Suprapubic skin (tissue), 4 donors: ENCODE measurements at regions not wholly inside any gene's neighbourhood (a gene's known extent, or its start where the extent isn't known, plus 50 kb on each side); places are given as distances from the start of the nearest gene placed in this dataset.

ENCODE experiments used
- DNase-seq, 2 donors: peaks; one replicate each; pipeline ENCODE4 v3.0.0-alpha.2; 2019; ENCODE audit warnings: low spot score in 2 of 2
- H3K27ac ChIP-seq: fragments of 200-600 bp; sonication (generic); one replicate; pipeline ENCODE4 v1.5.1; 2019
- H3K27me3 ChIP-seq: fragments of 200-600 bp; sonication (generic); one replicate; pipeline ENCODE4 v1.5.1; 2019
- H3K36me3 ChIP-seq: fragments of 200-600 bp; sonication (generic); one replicate; pipeline ENCODE4 v1.5.1; 2019
- H3K4me1 ChIP-seq: fragments of 200-600 bp; sonication (generic); one replicate; pipeline ENCODE4 v1.5.1; 2019
- H3K4me3 ChIP-seq: fragments of 200-600 bp; sonication (generic); one replicate; pipeline ENCODE4 v1.5.1; 2019; ENCODE audit warnings: mild to moderate bottlenecking
- H3K9me3 ChIP-seq: fragments of 200-600 bp; sonication (generic); one replicate; pipeline ENCODE4 v1.5.1; 2019
- EP300 ChIP-seq: sonication (generic); formaldehyde crosslinking; IDR thresholded peaks from one replicate; pipeline ENCODE4 v1.6.1; 2017; ENCODE audit warnings: antibody characterized with exemption
- POLR2A ChIP-seq, 2 donors: fragments of 450-650 bp; IDR thresholded peaks; one replicate each; pipeline ENCODE4 v1.6.1; 2017; ENCODE audit warnings: antibody characterized with exemption in 2 of 2, mild to moderate bottlenecking in 2 of 2, moderate library complexity in 2 of 2
- POLR2AphosphoS5 ChIP-seq, 3 donors: sonication (generic); formaldehyde crosslinking; IDR thresholded peaks; one replicate each; pipeline ENCODE4 v1.6.1; 2017; ENCODE audit warnings: antibody characterized with exemption in 3 of 3
- WGBS: methylation state at CpG from one replicate; pipeline ENCODE4 v1.1.5; 2018; 5-methylcytosine and 5-hydroxymethylcytosine counted together
- TF ChIP-seq, protein P1 (sequence below), 2 donors: fragments of 200-600 bp in 1 of 2; fragments of 450-650 bp in 1 of 2; sonication (generic) in 1 of 2; IDR thresholded peaks; one replicate each; pipeline ENCODE4 v1.5.1; 2016 to 2019; ENCODE audit warnings: antibody characterized with exemption in 2 of 2, mild to moderate bottlenecking in 1 of 2, moderate library complexity in 1 of 2

DNA sequence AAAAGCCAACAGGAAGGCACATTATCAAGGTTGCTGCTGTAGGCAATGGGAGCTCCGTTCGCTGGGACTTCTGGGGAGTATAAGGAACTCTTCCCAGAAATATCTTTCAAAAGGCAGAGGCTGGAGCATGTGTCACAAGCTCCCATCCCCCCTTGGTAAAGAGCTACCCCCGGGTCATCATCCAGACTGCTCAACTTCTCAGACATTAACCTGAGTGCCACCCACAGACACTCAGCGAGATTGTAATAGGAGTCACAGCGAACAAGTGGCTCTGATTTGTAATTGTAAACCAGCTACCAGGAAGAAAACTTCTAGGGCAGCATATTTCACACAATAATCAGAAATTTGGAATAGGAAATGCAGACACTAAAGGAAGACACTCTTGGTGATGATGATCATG is 290.2 kb upstream of the PARD3B start:
- Histone ChIP-seq H3K36me3 (no peaks in the 10 kb centered on the region), H3K27me3 (no peaks in the 10 kb centered on the region), H3K4me3 (no peak overlapping the region), H3K4me1 (peaks cover 25% of the 10 kb centered on the region), H3K27ac (no peak overlapping the region), H3K9me3 (no peaks in the 10 kb centered on the region)
- no peak for DNase-seq
- TF ChIP-seq POLR2A (IDR thresholded peaks at IDR 0.05) (no peak), EP300 (no peak), POLR2AphosphoS5 (IDR thresholded peaks at IDR 0.05) (no peak)
- TF ChIP-seq, protein P1, sequence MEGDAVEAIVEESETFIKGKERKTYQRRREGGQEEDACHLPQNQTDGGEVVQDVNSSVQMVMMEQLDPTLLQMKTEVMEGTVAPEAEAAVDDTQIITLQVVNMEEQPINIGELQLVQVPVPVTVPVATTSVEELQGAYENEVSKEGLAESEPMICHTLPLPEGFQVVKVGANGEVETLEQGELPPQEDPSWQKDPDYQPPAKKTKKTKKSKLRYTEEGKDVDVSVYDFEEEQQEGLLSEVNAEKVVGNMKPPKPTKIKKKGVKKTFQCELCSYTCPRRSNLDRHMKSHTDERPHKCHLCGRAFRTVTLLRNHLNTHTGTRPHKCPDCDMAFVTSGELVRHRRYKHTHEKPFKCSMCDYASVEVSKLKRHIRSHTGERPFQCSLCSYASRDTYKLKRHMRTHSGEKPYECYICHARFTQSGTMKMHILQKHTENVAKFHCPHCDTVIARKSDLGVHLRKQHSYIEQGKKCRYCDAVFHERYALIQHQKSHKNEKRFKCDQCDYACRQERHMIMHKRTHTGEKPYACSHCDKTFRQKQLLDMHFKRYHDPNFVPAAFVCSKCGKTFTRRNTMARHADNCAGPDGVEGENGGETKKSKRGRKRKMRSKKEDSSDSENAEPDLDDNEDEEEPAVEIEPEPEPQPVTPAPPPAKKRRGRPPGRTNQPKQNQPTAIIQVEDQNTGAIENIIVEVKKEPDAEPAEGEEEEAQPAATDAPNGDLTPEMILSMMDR (IDR thresholded peaks at IDR 0.05), result no peak
- WGBS, result 80% methylated on average over 5 of the region's 5 CpGs

DNA sequence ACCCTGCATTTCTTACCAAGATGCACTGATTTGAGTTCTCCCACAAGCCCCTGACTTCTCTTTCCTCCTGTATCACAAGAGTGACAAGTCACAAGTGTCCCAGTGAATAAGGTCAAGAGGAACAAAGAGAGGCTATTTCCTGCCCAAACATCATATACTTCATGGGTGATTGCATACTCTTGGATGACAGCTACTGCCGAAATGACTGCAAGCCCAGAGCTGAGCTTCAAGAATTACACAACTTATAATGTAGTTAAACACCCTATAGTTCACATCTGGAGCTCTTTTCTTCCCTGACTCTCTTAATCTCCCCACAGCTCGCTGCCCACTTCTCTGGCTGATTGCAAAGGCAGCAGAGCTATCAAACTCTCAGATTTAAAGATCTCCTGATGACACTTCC is 289.7 kb upstream of the PARD3B start:
- no peak overlapping the region for H3K4me3 ChIP-seq
- no peaks in the 10 kb centered on the region for H3K9me3 ChIP-seq
- DNase-seq, result no peak
- no peak overlapping the region for H3K27ac ChIP-seq
- no peaks in the 10 kb centered on the region for H3K27me3 ChIP-seq
- WGBS, result 61% methylated on average over 2 of the region's 2 CpGs
- TF ChIP-seq EP300 (no peak), POLR2A (IDR thresholded peaks at IDR 0.05) (no peak), POLR2AphosphoS5 (IDR thresholded peaks at IDR 0.05) (no peak)
- TF ChIP-seq, protein P1 (IDR thresholded peaks at IDR 0.05), result no peak
- H3K4me1 ChIP-seq, result peaks cover 25% of the 10 kb centered on the region
- no peaks in the 10 kb centered on the region for H3K36me3 ChIP-seq

DNA sequence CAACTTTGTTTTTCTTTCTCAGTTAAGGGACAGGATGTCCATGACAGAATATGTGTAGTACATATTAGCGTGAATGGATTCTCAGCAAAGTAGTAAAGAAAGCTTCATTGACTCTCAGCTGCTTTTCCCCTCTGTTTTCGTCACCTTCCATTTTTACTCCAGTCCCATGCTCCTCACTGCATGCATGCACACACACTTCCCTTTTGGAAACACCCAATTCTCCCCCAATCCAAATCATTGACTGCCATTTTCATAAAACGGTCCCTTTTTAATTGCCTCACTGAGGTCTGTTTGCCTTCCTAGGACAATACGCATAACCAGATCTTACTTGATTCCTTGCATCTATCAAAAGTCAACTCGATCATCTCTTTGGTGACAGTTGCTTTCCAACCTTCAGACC is 287.5 kb upstream of the PARD3B start:
- Histone ChIP-seq H3K36me3 (no peaks in the 10 kb centered on the region), H3K27me3 (no peaks in the 10 kb centered on the region), H3K4me3 (no peak overlapping the region), H3K27ac (no peak overlapping the region), H3K4me1 (peaks cover 20% of the 10 kb centered on the region), H3K9me3 (no peaks in the 10 kb centered on the region)
- DNase-seq, result no peak
- no peak for TF ChIP-seq EP300
- TF ChIP-seq POLR2A (IDR thresholded peaks at IDR 0.05), result no peak
- no peak for TF ChIP-seq POLR2AphosphoS5 (IDR thresholded peaks at IDR 0.05)
- TF ChIP-seq, protein P1 (IDR thresholded peaks at IDR 0.05), result no peak
- WGBS, result 97% methylated on average over 5 of the region's 5 CpGs

DNA sequence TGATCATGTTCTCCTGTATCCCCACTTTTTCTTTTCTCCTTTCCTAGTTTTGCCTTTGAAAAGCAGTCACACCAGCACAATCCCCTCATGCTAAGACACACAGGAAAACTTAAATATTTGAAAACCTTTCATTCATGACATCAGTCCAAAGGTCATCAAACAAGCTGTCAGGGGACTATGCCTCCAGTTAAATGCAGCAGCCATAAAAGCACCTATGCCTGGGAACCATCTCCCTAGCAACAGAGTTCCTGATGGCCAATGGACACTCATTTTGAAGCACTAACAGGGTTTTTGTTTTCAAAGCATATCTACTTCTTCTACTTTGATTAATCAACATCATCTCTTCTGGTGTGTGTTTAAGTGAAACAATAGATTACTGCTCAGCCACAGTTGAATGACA is 286.4 kb upstream of the PARD3B start:
- Histone ChIP-seq H3K9me3 (no peaks in the 10 kb centered on the region), H3K36me3 (no peaks in the 10 kb centered on the region), H3K4me1 (peaks cover 20% of the 10 kb centered on the region), H3K27me3 (no peaks in the 10 kb centered on the region), H3K4me3 (no peak overlapping the region), H3K27ac (no peak overlapping the region)
- TF ChIP-seq, protein P1 (IDR thresholded peaks at IDR 0.05), result no peak
- TF ChIP-seq POLR2A (IDR thresholded peaks at IDR 0.05) (no peak), EP300 (no peak)
- no peak for DNase-seq

DNA sequence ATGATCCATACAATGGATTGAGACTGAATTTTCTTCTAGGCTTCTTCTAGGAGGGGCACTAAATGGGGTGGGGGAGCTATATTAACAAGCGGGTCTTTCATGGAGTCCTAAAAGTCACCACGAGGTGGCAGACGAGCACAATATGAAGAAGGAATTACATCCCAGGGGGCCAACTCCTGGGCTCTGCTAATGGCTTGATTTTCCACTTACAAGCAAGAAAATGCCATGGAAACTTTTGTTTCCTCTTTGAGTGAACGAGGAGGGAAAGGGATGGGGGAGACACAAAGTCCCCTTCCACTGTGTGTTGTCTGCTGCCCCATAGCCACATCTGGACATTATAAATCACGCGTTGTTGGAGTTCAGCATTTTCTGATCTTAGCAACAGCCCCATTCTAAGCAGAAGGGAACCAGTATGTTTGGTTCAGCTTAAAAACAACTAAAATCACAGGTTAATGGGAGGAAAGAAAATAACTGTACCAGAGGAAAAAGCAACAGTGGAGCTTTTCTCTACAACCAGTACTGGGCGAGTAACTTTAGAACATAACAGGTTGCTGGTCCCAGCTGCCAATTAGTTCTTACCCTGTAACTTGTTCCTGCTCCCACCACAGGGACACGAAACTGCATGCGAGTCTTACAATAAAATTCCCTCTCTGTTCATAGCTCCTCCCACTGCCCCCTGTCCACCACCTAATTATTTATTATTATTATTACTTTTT is 285.0 kb upstream of the PARD3B start:
- Histone ChIP-seq H3K9me3 (no peaks in the 10 kb centered on the region), H3K4me3 (no peak overlapping the region), H3K27ac (no peak overlapping the region), H3K27me3 (no peaks in the 10 kb centered on the region), H3K36me3 (no peaks in the 10 kb centered on the region), H3K4me1 (peaks cover 20% of the 10 kb centered on the region)
- TF ChIP-seq, protein P1 (IDR thresholded peaks at IDR 0.05), result peak; percentile 64 to 78
- TF ChIP-seq EP300, result no peak
- no peak for TF ChIP-seq POLR2AphosphoS5 (IDR thresholded peaks at IDR 0.05)
- 39% methylated on average over 9 of the region's 9 CpGs for WGBS
- DNase-seq, result peak in 1 of 2 donors; percentile 73
